K562 (cell line): ENCODE measurements at regions not wholly inside any gene's neighbourhood (a gene's known extent, or its start where the extent isn't known, plus 50 kb on each side); places are given as distances from the start of the nearest gene placed in this dataset.

ENCODE experiments used
- ATAC-seq: fragments of 200-7000 bp; cut with Tn5 transposase; 3 replicates; pipeline ENCODE4 v1.9.1; 2020; ENCODE audit warnings: moderate library complexity
- BruUV-seq: library from RNA; stranded (reverse); fragments of 400-500 nt; replicated peaks from 2 replicates; lab custom pipeline; 2021; lab: Mats Ljungman, UMichigan
- CTCF ChIA-PET: fragments of 300-600 bp; formaldehyde crosslinking; extraction: SDS; loops from one replicate; lab custom pipeline; 2021; ENCODE audit warnings: low intra/inter-chr PET ratio; lab: Yijun Ruan, JAX
- POLR2A ChIA-PET: fragments of 300-600, 350-650 bp; sonication (Branson Sonifier 250); formaldehyde crosslinking; extraction: SDS; loops from one replicate; lab custom pipeline; 2021; ENCODE audit warnings: antibody characterized with exemption, inconsistent platforms; lab: Yijun Ruan, JAX
- DNase-seq, 4 experiments: peaks; one replicate each; pipeline versions ENCODE4 v3.0.0 to v3.0.0-alpha.2; 2011 to 2018; ENCODE audit warnings: low spot score in 3 of 4, mixed read lengths in 3 of 4; ENCODE audit errors: extremely low read depth in 1 of 4
- FAIRE-seq: peaks from 2 replicates; lab custom pipeline; 2011; peaks lifted over from hg19 to GRCh38; lab: Jason Lieb, UNC
- H2AFZ ChIP-seq: 2 replicates; pipeline ENCODE4 v1.6.0; 2011; ENCODE audit warnings: low read depth, low read length, control low read depth, inconsistent platforms
- H3K27ac ChIP-seq: fragments of 200-600 bp; 3 replicates; pipeline ENCODE4 v1.8.0; 2011; ENCODE audit warnings: low read depth, mild to moderate bottlenecking, control low read depth, inconsistent platforms, low read length, moderate library complexity, mixed read lengths; ENCODE audit errors: extremely low read depth
- H3K27me3 ChIP-seq, 2 experiments: fragments of 300-600 bp in 1 of 2; 2 replicates in 1 of 2; 3 replicates in 1 of 2; pipeline versions ENCODE4 v1.6.0 to v1.8.0; 2011; ENCODE audit warnings: inconsistent platforms in 2 of 2, low read length in 2 of 2, mild to moderate bottlenecking in 1 of 2, mixed read lengths in 1 of 2, moderate library complexity in 1 of 2; ENCODE audit not compliant: control insufficient read depth in 2 of 2, insufficient read depth in 2 of 2
- H3K36me3 ChIP-seq: fragments of 300-600 bp; 3 replicates; pipeline ENCODE4 v1.8.0; 2011; ENCODE audit warnings: mild to moderate bottlenecking, low read length, inconsistent platforms; ENCODE audit not compliant: control insufficient read depth, insufficient read depth
- H3K4me1 ChIP-seq, 2 experiments: fragments of 200-600 bp in 1 of 2; replicated peaks in 1 of 2; 2 replicates in 1 of 2; 3 replicates in 1 of 2; pipeline versions ENCODE4 v1.5.1 to v1.8.0; 2011; ENCODE audit warnings: inconsistent platforms in 2 of 2, low read length in 2 of 2, mild to moderate bottlenecking in 1 of 2, mixed read lengths in 1 of 2, moderate library complexity in 1 of 2; ENCODE audit not compliant: control insufficient read depth in 2 of 2, insufficient read depth in 2 of 2
- H3K4me2 ChIP-seq: 2 replicates; pipeline ENCODE4 v1.6.1; 2011; ENCODE audit warnings: low read length, control low read depth, inconsistent platforms, mixed read lengths; ENCODE audit not compliant: insufficient read depth
- H3K4me3 ChIP-seq: fragments of 200-600 bp; sonication (generic), shearing (Covaris generic); 2 replicates; pipeline ENCODE4 v1.5.1; 2016; ENCODE audit warnings: control low read depth, inconsistent platforms
- H3K79me2 ChIP-seq: fragments of 200-600 bp; 3 replicates; pipeline ENCODE4 v1.8.0; 2011; ENCODE audit warnings: low read length, inconsistent platforms; ENCODE audit not compliant: control insufficient read depth, insufficient read depth
- H3K9ac ChIP-seq, 2 experiments: 2 replicates each; pipeline versions ENCODE4 v1.6.0 to v1.6.1; 2011; ENCODE audit warnings: low read depth in 2 of 2, low read length in 2 of 2, control low read depth in 1 of 2, inconsistent platforms in 1 of 2, mild to moderate bottlenecking in 1 of 2, mixed read lengths in 1 of 2; ENCODE audit not compliant: insufficient read depth in 1 of 2
- H3K9me1 ChIP-seq: one replicate; pipeline ENCODE4 v1.6.0; 2011; ENCODE audit warnings: inconsistent platforms, mild to moderate bottlenecking, low read length, moderate library complexity; ENCODE audit not compliant: control insufficient read depth, insufficient read depth
- H3K9me3 ChIP-seq: replicated peaks from 2 replicates; pipeline ENCODE4 v1.5.1; 2011; ENCODE audit warnings: low read depth, low read length, inconsistent platforms; ENCODE audit not compliant: control insufficient read depth, insufficient read depth
- H4K20me1 ChIP-seq: replicated peaks from 2 replicates; pipeline ENCODE4 v1.6.1; 2011; ENCODE audit warnings: low read length, inconsistent platforms, mixed read lengths; ENCODE audit not compliant: control insufficient read depth, insufficient read depth
- CHD4 ChIP-seq: fragments of 200-600 bp; sonication (generic); IDR thresholded peaks from 3 replicates; pipeline ENCODE4 v1.6.1; 2012; ENCODE audit warnings: low read depth, mild to moderate bottlenecking, mixed read lengths, low read length, inconsistent platforms; ENCODE audit not compliant: insufficient read depth, insufficient replicate concordance, poor library complexity, severe bottlenecking
- DMBX1 ChIP-seq: fragments of 250-450 bp; sonication (Bioruptor Pico); IDR thresholded peaks from 2 replicates; pipeline ENCODE4 v1.8.0; 2022; ENCODE audit warnings: inconsistent platforms, mild to moderate bottlenecking, moderate library complexity, borderline replicate concordance
- ELF4 ChIP-seq: fragments of 450-650 bp; formaldehyde crosslinking; IDR thresholded peaks from 2 replicates; pipeline ENCODE4 v1.4.0; 2022; ENCODE audit warnings: missing genetic modification characterization
- GABPB1 ChIP-seq: sonication (generic); formaldehyde crosslinking; IDR thresholded peaks from 2 replicates; pipeline ENCODE4 v1.8.0; 2022; ENCODE audit warnings: mild to moderate bottlenecking, missing genetic modification reagents
- MLLT1 ChIP-seq, 2 experiments: fragments of 450-650 bp; IDR thresholded peaks; 2 replicates each; pipeline ENCODE4 v1.6.1; 2016
- RNF219 ChIP-seq: fragments of 250-450 bp; sonication (Bioruptor Pico); IDR thresholded peaks from 2 replicates; pipeline ENCODE4 v1.5.0; 2022; ENCODE audit warnings: mild to moderate bottlenecking
- YBX1 ChIP-seq: fragments of 450-650 bp; IDR thresholded peaks from 2 replicates; pipeline ENCODE4 v1.7.1; 2016; ENCODE audit warnings: mild to moderate bottlenecking
- ZNF217 ChIP-seq: sonication (generic); formaldehyde crosslinking; IDR thresholded peaks from 2 replicates; pipeline ENCODE4 v1.8.0; 2022; ENCODE audit warnings: mild to moderate bottlenecking, missing genetic modification reagents
- ZSCAN32 ChIP-seq: fragments of 450-650 bp; formaldehyde crosslinking; IDR thresholded peaks from 2 replicates; pipeline ENCODE4 v1.4.0; 2020; ENCODE audit warnings: mild to moderate bottlenecking, moderate library complexity
- WGBS: fragments of 100-300 bp; shearing (Covaris generic); methylation state at CpG from one replicate; pipeline ENCODE4 v1.1.6; 2016; ENCODE audit warnings: low coverage, mixed read lengths; ENCODE audit not compliant: insufficient coverage; ENCODE audit errors: missing lambda C conversion rate; 5-methylcytosine and 5-hydroxymethylcytosine counted together
- in situ Hi-C: fragments of 300-500 bp; cut with MboI; formaldehyde crosslinking; loops from 4 replicates; pipeline ENCODE4 v1.15.0; 2018; ENCODE audit warnings: inconsistent platforms, mixed read lengths
- intact Hi-C: fragments of 100-400 bp; cut with micrococcal nuclease; formaldehyde crosslinking; loops from 2 replicates; pipeline ENCODE4 v1.14.2; 2022

GRCh38 chr5:117255211-117256027 lies 680.8 kb upstream of the SEMA6A start:
- H3K4me3 ChIP-seq, result no peak overlapping the region
- no peak overlapping the region for H3K27ac ChIP-seq
- no peaks in the 10 kb centered on the region for H3K36me3 ChIP-seq
- no TSS peak for BruUV-seq
- ChIA-PET POLR2A (no interaction called here), CTCF (no interaction called here)
- TF ChIP-seq ZNF217 (CRISPR knock-in tag) (no peak), GABPB1 (CRISPR knock-in tag) (no peak)
- H3K9me1 ChIP-seq, result no peaks in the 10 kb centered on the region
- no peaks in the 10 kb centered on the region for H4K20me1 ChIP-seq
- no peaks in the 10 kb centered on the region for H3K27me3 ChIP-seq
- H3K9ac ChIP-seq, result no peak overlapping the region
- no peak overlapping the region for H2AFZ ChIP-seq
- H3K4me1 ChIP-seq, result no peaks in the 10 kb centered on the region
- intact Hi-C loops (no loop called here), in situ Hi-C loops (no loop called here)
- WGBS, result 2% methylated on average over 10 of the region's 10 CpGs
- ATAC-seq (no peak), FAIRE-seq (no peak), DNase-seq (no peak)
- no peaks in the 10 kb centered on the region for H3K9me3 ChIP-seq
- H3K4me2 ChIP-seq, result no peak overlapping the region
- H3K79me2 ChIP-seq, result no peaks in the 10 kb centered on the region

- TF ChIP-seq YBX1 (no peak), DMBX1 (CRISPR knock-in tag) (no peak), CHD4 (no peak), ELF4 (CRISPR knock-in tag) (no peak), RNF219 (no peak), ZSCAN32 (CRISPR knock-in tag) (no peak), MLLT1 (IDR thresholded peaks at IDR 0.05) (no peak)
- no peaks in the 10 kb centered on the region for H3K27me3 ChIP-seq
- no TSS peak for BruUV-seq
- CTCF ChIA-PET, result no interaction called here
- no peaks in the 10 kb centered on the region for H3K9me3 ChIP-seq
- H3K9ac ChIP-seq, result no peak overlapping the region
- no peak for ATAC-seq
- H3K27ac ChIP-seq, result no peak overlapping the region
- POLR2A ChIA-PET, result no interaction called here
- intact Hi-C loops, result no loop called here
- H3K36me3 ChIP-seq, result no peaks in the 10 kb centered on the region
- no peaks in the 10 kb centered on the region for H4K20me1 ChIP-seq
- no peak overlapping the region for H3K4me2 ChIP-seq
- no peak for FAIRE-seq
- no peak for DNase-seq
- H2AFZ ChIP-seq, result no peak overlapping the region
- no peaks in the 10 kb centered on the region for H3K79me2 ChIP-seq
- H3K4me3 ChIP-seq, result no peak overlapping the region
- H3K9me1 ChIP-seq, result no peaks in the 10 kb centered on the region
- H3K4me1 ChIP-seq, result no peaks in the 10 kb centered on the region
- in situ Hi-C loops, result no loop called here
Observed at GRCh38 chr5:117252566-117252965, 677.9 kb upstream of the SEMA6A start.
